ENCODE measurements at regions not wholly inside any gene's neighbourhood (a gene's known extent, or its start where the extent isn't known, plus 50 kb on each side); places are given as distances from the start of the nearest gene placed in this dataset.

DNA sequence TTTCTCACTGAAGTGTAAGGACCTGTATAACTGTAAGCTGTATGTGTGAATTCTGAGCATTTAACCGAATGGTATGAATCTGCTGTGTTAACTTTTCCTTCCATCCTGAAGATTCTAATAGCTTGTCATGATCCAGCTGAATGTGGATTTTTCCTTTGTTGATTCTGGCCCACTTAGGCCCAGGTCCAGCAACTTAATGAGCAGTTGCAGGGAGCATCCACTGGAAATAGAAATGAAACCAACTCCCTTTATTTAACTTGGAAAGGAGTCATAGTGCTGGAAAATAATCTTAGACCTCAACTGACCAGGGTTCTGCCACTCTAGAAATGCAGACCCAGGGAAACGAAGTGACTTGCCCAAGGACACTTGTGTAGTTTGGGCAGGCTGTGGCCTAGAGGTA, 142.3 kb upstream of the MTNR1B start:
- no peak overlapping the region for H3K27ac ChIP-seq (ENCODE audit: insufficient read depth, low read length)
- no peak overlapping the region for H3K9ac ChIP-seq (ENCODE audit: insufficient read depth, low read length)
- no peaks in the 10 kb centered on the region for H3K79me2 ChIP-seq (ENCODE audit: control insufficient read depth, insufficient read depth, low read length)
- DNase-seq (ENCODE audit: low read depth in 2 of 2): peak; percentile 2 to 42
- no peaks in the 10 kb centered on the region for H3K4me1 ChIP-seq (ENCODE audit: control insufficient read depth, extremely low read depth, insufficient read depth, low read length)
- H3K27me3 ChIP-seq (ENCODE audit: control insufficient read depth, insufficient read depth, low read length): no peaks in the 10 kb centered on the region
- TF ChIP-seq, protein P1, sequence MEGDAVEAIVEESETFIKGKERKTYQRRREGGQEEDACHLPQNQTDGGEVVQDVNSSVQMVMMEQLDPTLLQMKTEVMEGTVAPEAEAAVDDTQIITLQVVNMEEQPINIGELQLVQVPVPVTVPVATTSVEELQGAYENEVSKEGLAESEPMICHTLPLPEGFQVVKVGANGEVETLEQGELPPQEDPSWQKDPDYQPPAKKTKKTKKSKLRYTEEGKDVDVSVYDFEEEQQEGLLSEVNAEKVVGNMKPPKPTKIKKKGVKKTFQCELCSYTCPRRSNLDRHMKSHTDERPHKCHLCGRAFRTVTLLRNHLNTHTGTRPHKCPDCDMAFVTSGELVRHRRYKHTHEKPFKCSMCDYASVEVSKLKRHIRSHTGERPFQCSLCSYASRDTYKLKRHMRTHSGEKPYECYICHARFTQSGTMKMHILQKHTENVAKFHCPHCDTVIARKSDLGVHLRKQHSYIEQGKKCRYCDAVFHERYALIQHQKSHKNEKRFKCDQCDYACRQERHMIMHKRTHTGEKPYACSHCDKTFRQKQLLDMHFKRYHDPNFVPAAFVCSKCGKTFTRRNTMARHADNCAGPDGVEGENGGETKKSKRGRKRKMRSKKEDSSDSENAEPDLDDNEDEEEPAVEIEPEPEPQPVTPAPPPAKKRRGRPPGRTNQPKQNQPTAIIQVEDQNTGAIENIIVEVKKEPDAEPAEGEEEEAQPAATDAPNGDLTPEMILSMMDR (conservative IDR thresholded peaks at IDR 0.05 in 1 of 2, IDR thresholded peaks at IDR 0.05 in 1 of 2; ENCODE audit: low read depth in 1 of 2, low read length in 2 of 2): no peak
- no peak for TF ChIP-seq EZH2 (IDR thresholded peaks at IDR 0.05; ENCODE audit: low read length, missing control alignments)
- H3K9me3 ChIP-seq (ENCODE audit: control insufficient read depth, insufficient read depth, low read depth, low read length): no peaks in the 10 kb centered on the region
- no peaks in the 10 kb centered on the region for H4K20me1 ChIP-seq (ENCODE audit: control insufficient read depth, extremely low read depth, insufficient read depth, low read length)
- H3K4me3 ChIP-seq (replicated peaks in 1 of 4; ENCODE audit: control extremely low read depth in 1 of 4, insufficient read depth in 1 of 4, low read depth in 3 of 4, low read length in 4 of 4): no peak overlapping the region
- H2AFZ ChIP-seq (ENCODE audit: low read length): no peak overlapping the region
- H3K36me3 ChIP-seq (ENCODE audit: control insufficient read depth, insufficient read depth, low read length): no peaks in the 10 kb centered on the region
- no peak overlapping the region for H3K4me2 ChIP-seq (ENCODE audit: extremely low read depth, insufficient read depth, low read length)

DNA sequence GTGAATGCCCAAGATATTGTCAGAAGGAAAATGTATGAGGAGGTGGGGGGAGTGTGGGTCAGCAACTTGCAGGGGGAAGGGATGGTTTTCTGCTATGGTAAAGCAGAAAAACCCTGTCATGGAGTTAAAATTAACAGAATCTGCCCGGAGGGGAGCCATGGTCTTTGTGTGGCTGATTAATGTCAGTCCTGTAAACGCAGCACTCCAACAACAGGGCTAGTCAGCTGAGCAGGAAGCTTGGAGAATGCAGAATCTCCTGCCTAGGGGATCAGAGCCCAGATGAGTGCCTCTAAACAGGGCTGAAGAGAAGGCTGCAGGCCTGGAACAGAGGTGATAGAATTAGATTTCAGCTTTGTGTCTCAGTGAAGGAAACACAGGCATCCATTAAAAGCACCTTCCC, 140.9 kb upstream of the MTNR1B start:
- H3K4me2 ChIP-seq (ENCODE audit: extremely low read depth, insufficient read depth, low read length): no peak overlapping the region
- no peaks in the 10 kb centered on the region for H3K79me2 ChIP-seq (ENCODE audit: control insufficient read depth, insufficient read depth, low read length)
- DNase-seq (ENCODE audit: low read depth in 2 of 2): no peak
- no peaks in the 10 kb centered on the region for H4K20me1 ChIP-seq (ENCODE audit: control insufficient read depth, extremely low read depth, insufficient read depth, low read length)
- H2AFZ ChIP-seq (ENCODE audit: low read length): no peak overlapping the region
- no peaks in the 10 kb centered on the region for H3K4me1 ChIP-seq (ENCODE audit: control insufficient read depth, extremely low read depth, insufficient read depth, low read length)
- no peak overlapping the region for H3K27ac ChIP-seq (ENCODE audit: insufficient read depth, low read length)
- no peaks in the 10 kb centered on the region for H3K27me3 ChIP-seq (ENCODE audit: control insufficient read depth, insufficient read depth, low read length)
- no peak overlapping the region for H3K4me3 ChIP-seq (replicated peaks in 1 of 4; ENCODE audit: control extremely low read depth in 1 of 4, insufficient read depth in 1 of 4, low read depth in 3 of 4, low read length in 4 of 4)
- no peaks in the 10 kb centered on the region for H3K9me3 ChIP-seq (ENCODE audit: control insufficient read depth, insufficient read depth, low read depth, low read length)
- H3K36me3 ChIP-seq (ENCODE audit: control insufficient read depth, insufficient read depth, low read length): no peaks in the 10 kb centered on the region
- TF ChIP-seq EZH2 (IDR thresholded peaks at IDR 0.05; ENCODE audit: low read length, missing control alignments): no peak
- TF ChIP-seq, protein P1 (conservative IDR thresholded peaks at IDR 0.05 in 1 of 2, IDR thresholded peaks at IDR 0.05 in 1 of 2; ENCODE audit: low read depth in 1 of 2, low read length in 2 of 2): no peak
- no peak overlapping the region for H3K9ac ChIP-seq (ENCODE audit: insufficient read depth, low read length)

DNA sequence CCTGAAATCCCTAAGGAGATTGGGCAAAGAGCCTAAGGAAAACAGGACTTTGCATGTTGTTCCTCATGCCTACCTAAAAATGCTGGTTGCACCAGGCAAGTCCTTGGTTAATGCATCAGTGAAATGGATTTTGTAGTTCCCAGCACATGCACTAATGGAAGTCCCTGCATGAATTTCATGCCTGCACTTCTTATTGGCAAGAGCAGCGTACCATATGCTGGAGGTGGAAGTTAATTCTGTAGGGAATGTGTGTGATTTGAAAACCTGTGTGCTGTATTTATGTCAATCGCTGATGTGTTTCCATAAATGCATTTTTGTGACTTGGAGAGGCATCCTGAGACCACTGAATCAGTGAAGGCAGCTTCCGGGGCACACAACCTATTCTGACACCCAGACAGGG, 140.3 kb upstream of the MTNR1B start:
- Histone ChIP-seq H2AFZ (ENCODE audit: low read length) (no peak overlapping the region), H3K27ac (ENCODE audit: insufficient read depth, low read length) (no peak overlapping the region), H3K9ac (ENCODE audit: insufficient read depth, low read length) (no peak overlapping the region), H3K4me3 (replicated peaks in 1 of 4; ENCODE audit: control extremely low read depth in 1 of 4, insufficient read depth in 1 of 4, low read depth in 3 of 4, low read length in 4 of 4) (no peak overlapping the region), H3K4me1 (ENCODE audit: control insufficient read depth, extremely low read depth, insufficient read depth, low read length) (no peaks in the 10 kb centered on the region), H4K20me1 (ENCODE audit: control insufficient read depth, extremely low read depth, insufficient read depth, low read length) (no peaks in the 10 kb centered on the region), H3K79me2 (ENCODE audit: control insufficient read depth, insufficient read depth, low read length) (no peaks in the 10 kb centered on the region), H3K27me3 (ENCODE audit: control insufficient read depth, insufficient read depth, low read length) (no peaks in the 10 kb centered on the region), H3K4me2 (ENCODE audit: extremely low read depth, insufficient read depth, low read length) (no peak overlapping the region), H3K36me3 (ENCODE audit: control insufficient read depth, insufficient read depth, low read length) (no peaks in the 10 kb centered on the region), H3K9me3 (ENCODE audit: control insufficient read depth, insufficient read depth, low read depth, low read length) (no peaks in the 10 kb centered on the region)
- TF ChIP-seq EZH2 (IDR thresholded peaks at IDR 0.05; ENCODE audit: low read length, missing control alignments): no peak
- TF ChIP-seq, protein P1 (conservative IDR thresholded peaks at IDR 0.05 in 1 of 2, IDR thresholded peaks at IDR 0.05 in 1 of 2; ENCODE audit: low read depth in 1 of 2, low read length in 2 of 2): no peak
- no peak for DNase-seq (ENCODE audit: low read depth in 2 of 2)
